ENCODE measurements at regions not wholly inside any gene's neighbourhood (a gene's known extent, or its start where the extent isn't known, plus 50 kb on each side); places are given as distances from the start of the nearest gene placed in this dataset.

DNA sequence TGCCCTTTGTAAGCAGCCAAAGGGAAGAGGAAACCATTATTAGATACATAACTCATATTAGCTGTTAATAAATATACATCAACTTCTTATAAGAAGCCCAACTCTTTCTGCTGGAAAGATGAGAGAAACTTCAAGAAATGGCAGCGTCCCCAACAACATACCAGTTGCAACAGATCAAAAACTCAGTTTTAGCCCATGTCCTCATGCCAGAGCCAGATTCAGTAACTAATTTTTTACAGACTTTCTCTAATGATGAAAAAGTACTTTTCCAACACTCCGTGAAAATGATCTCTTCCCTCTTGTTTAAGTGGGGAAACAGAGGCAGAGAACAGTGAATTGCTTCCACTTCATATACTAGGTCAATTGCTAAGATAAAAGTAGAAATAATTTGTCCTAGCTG, 206.8 kb upstream of the NUDT4 start:
- no peak for TF ChIP-seq POLR2A (IDR thresholded peaks at IDR 0.05)
- TF ChIP-seq, protein P1, sequence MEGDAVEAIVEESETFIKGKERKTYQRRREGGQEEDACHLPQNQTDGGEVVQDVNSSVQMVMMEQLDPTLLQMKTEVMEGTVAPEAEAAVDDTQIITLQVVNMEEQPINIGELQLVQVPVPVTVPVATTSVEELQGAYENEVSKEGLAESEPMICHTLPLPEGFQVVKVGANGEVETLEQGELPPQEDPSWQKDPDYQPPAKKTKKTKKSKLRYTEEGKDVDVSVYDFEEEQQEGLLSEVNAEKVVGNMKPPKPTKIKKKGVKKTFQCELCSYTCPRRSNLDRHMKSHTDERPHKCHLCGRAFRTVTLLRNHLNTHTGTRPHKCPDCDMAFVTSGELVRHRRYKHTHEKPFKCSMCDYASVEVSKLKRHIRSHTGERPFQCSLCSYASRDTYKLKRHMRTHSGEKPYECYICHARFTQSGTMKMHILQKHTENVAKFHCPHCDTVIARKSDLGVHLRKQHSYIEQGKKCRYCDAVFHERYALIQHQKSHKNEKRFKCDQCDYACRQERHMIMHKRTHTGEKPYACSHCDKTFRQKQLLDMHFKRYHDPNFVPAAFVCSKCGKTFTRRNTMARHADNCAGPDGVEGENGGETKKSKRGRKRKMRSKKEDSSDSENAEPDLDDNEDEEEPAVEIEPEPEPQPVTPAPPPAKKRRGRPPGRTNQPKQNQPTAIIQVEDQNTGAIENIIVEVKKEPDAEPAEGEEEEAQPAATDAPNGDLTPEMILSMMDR (IDR thresholded peaks at IDR 0.05) = no peak

All from ovary (tissue), 3 donors.